MCF 10A (cell line): ENCODE measurements at regions not wholly inside any gene's neighbourhood (a gene's known extent, or its start where the extent isn't known, plus 50 kb on each side); places are given as distances from the start of the nearest gene placed in this dataset.

Experiments used
- BruUV-seq: library from RNA; stranded (reverse); fragments of 400-500 nt; replicated peaks from 2 replicates; lab custom pipeline; 2021; lab: Mats Ljungman, UMichigan
- CTCF ChIA-PET: fragments of 300-600 bp; sonication (Branson Sonifier 250); formaldehyde crosslinking; extraction: SDS; loops from one replicate; lab custom pipeline; 2021; ENCODE audit warnings: antibody characterized with exemption, inconsistent platforms; lab: Yijun Ruan, JAX
- POLR2A ChIA-PET: fragments of 300-600, 350-650 bp; sonication (Branson Sonifier 250); formaldehyde crosslinking; extraction: SDS; loops from one replicate; lab custom pipeline; 2020; ENCODE audit warnings: antibody characterized with exemption, inconsistent platforms; lab: Yijun Ruan, JAX
- DNase-seq: peaks from one replicate; pipeline ENCODE4 v3.0.0-alpha.2; 2018; ENCODE audit not compliant: unreplicated experiment
- H3K27ac Mint-ChIP-seq: one replicate; pipeline ENCODE4 v1.8.0; 2022; ENCODE audit warnings: mild to moderate bottlenecking, low read depth, mixed read lengths; ENCODE audit not compliant: unreplicated experiment
- H3K27me3 Mint-ChIP-seq: one replicate; pipeline ENCODE4 v1.8.0; 2022; ENCODE audit warnings: mixed read lengths; ENCODE audit not compliant: insufficient read depth, unreplicated experiment
- H3K36me3 Mint-ChIP-seq: one replicate; pipeline ENCODE4 v1.8.0; 2022; ENCODE audit warnings: mild to moderate bottlenecking, moderate library complexity, mixed read lengths; ENCODE audit not compliant: insufficient read depth, unreplicated experiment
- H3K4me1 Mint-ChIP-seq: one replicate; pipeline ENCODE4 v1.8.0; 2022; ENCODE audit warnings: mixed read lengths; ENCODE audit not compliant: insufficient read depth, unreplicated experiment
- H3K4me3 Mint-ChIP-seq: one replicate; pipeline ENCODE4 v1.8.0; 2022; ENCODE audit warnings: mild to moderate bottlenecking, moderate library complexity, mixed read lengths; ENCODE audit not compliant: unreplicated experiment
- H3K9me3 Mint-ChIP-seq: one replicate; pipeline ENCODE4 v1.8.0; 2022; ENCODE audit warnings: mixed read lengths; ENCODE audit not compliant: unreplicated experiment
- CTCF ChIP-seq: fragments of 200-600 bp; IDR thresholded peaks from one replicate; pipeline ENCODE4 v1.8.0; 2022; ENCODE audit warnings: antibody characterized with exemption, mild to moderate bottlenecking; ENCODE audit not compliant: unreplicated experiment
- intact Hi-C: fragments of 100-400 bp; cut with micrococcal nuclease; formaldehyde crosslinking; loops from 2 replicates; pipeline ENCODE4 v1.14.1; 2022

GRCh38 chr1:30040081-30041019, 683.0 kb downstream of the MATN1 start:
- POLR2A ChIA-PET, result interaction anchor here (0.7 kb wide), 1 partner anchor 470 kb away, joined by 4 read pairs; no protein-coding TSS in a partner anchor
- no TSS peak for BruUV-seq
- H3K4me1 Mint-ChIP-seq, result no peaks in the 10 kb centered on the region
- H3K27ac Mint-ChIP-seq, result no peak overlapping the region
- no peaks in the 10 kb centered on the region for H3K36me3 Mint-ChIP-seq
- DNase-seq, result no peak
- CTCF ChIA-PET, result interaction anchor here (0.5 kb wide), 1 partner anchor 56 kb away, joined by 3 read pairs; no protein-coding TSS in a partner anchor
- TF ChIP-seq CTCF, result no peak
- H3K4me3 Mint-ChIP-seq, result no peak overlapping the region
- intact Hi-C loops, result no loop called here
- H3K9me3 Mint-ChIP-seq, result no peaks in the 10 kb centered on the region
- no peaks in the 10 kb centered on the region for H3K27me3 Mint-ChIP-seq

GRCh38 chr1:30039354-30040080, 683.9 kb downstream of the MATN1 start:
- no peak overlapping the region for H3K4me3 Mint-ChIP-seq

GRCh38 chr1:30038134-30039025, 685.0 kb downstream of the MATN1 start:
- Mint-ChIP-seq H3K4me3 (no peak overlapping the region), H3K27ac (no peak overlapping the region), H3K27me3 (no peaks in the 10 kb centered on the region), H3K36me3 (no peaks in the 10 kb centered on the region), H3K4me1 (no peaks in the 10 kb centered on the region), H3K9me3 (no peaks in the 10 kb centered on the region)
- intact Hi-C loops, result no loop called here
- no peak for DNase-seq
- no TSS peak for BruUV-seq
- ChIA-PET POLR2A (no interaction called here), CTCF (interaction anchor here (0.7 kb wide), 1 partner anchor 315 kb away, joined by 3 read pairs; no protein-coding TSS in a partner anchor)
- no peak for TF ChIP-seq CTCF

More at GRCh38 chr1:30039354-30040080, 683.9 kb downstream of the MATN1 start:
- no peaks in the 10 kb centered on the region for H3K9me3 Mint-ChIP-seq
- no peak for TF ChIP-seq CTCF
- POLR2A ChIA-PET, result no interaction called here
- H3K27me3 Mint-ChIP-seq, result no peaks in the 10 kb centered on the region
- intact Hi-C loops, result no loop called here
- H3K27ac Mint-ChIP-seq, result no peak overlapping the region
- no peaks in the 10 kb centered on the region for H3K36me3 Mint-ChIP-seq
- CTCF ChIA-PET, result interaction anchor here (0.5 to 0.7 kb wide), 2 partner anchors 55 to 314 kb away, joined by 3 read pairs; no protein-coding TSS in a partner anchor
- DNase-seq, result no peak
- no peaks in the 10 kb centered on the region for H3K4me1 Mint-ChIP-seq
- BruUV-seq, result no TSS peak
